ENCODE measurements at regions not wholly inside any gene's neighbourhood (a gene's known extent, or its start where the extent isn't known, plus 50 kb on each side); places are given as distances from the start of the nearest gene placed in this dataset.

- no peak for DNase-seq (ENCODE audit: low read depth, low spot score)
These were observed 95.4 kb downstream of the RMI2 start for GRCh38 chr16:11440657-11441012.

GRCh38 chr16:11445486-11445885 lies 100.2 kb downstream of the RMI2 start:
- DNase-seq (ENCODE audit: low read depth, low spot score) = no peak

- DNase-seq (ENCODE audit: low read depth, low spot score) = no peak
These were observed 101.4 kb downstream of the RMI2 start for GRCh38 chr16:11446566-11447119.

- no peak for DNase-seq (ENCODE audit: low read depth, low spot score)
These were observed 102.0 kb downstream of the RMI2 start for GRCh38 chr16:11447272-11447671.

- no peak for DNase-seq (ENCODE audit: low read depth, low spot score)
These were observed 102.6 kb downstream of the RMI2 start for GRCh38 chr16:11447836-11448235.

GRCh38 chr16:11448796-11449416 lies 103.6 kb downstream of the RMI2 start:
- DNase-seq (ENCODE audit: low read depth, low spot score) = no peak

- no peak for DNase-seq (ENCODE audit: low read depth, low spot score)
These were observed 104.5 kb downstream of the RMI2 start for GRCh38 chr16:11449716-11450115.

- no peak for DNase-seq (ENCODE audit: low read depth, low spot score)
These were observed 104.9 kb downstream of the RMI2 start for GRCh38 chr16:11450136-11450535.

GRCh38 chr16:11452298-11452697 lies 107.0 kb downstream of the RMI2 start:
- DNase-seq (ENCODE audit: low read depth, low spot score) = no peak

GRCh38 chr16:11452746-11453389 lies 107.6 kb downstream of the RMI2 start:
- no peak for DNase-seq (ENCODE audit: low read depth, low spot score)

GRCh38 chr16:11456741-11457140 lies 111.5 kb downstream of the RMI2 start:
- DNase-seq (ENCODE audit: low read depth, low spot score) = no peak

- no peak for DNase-seq (ENCODE audit: low read depth, low spot score)
These were observed 114.5 kb downstream of the RMI2 start for GRCh38 chr16:11459722-11460121.

GRCh38 chr16:11460820-11461594 lies 115.7 kb downstream of the RMI2 start:
- no peak for DNase-seq (ENCODE audit: low read depth, low spot score)

GRCh38 chr16:11461595-11461990 lies 116.3 kb downstream of the RMI2 start:
- no peak for DNase-seq (ENCODE audit: low read depth, low spot score)

GRCh38 chr16:11462036-11462435 lies 116.8 kb downstream of the RMI2 start:
- no peak for DNase-seq (ENCODE audit: low read depth, low spot score)

- DNase-seq (ENCODE audit: low read depth, low spot score) = no peak
These were observed 117.6 kb downstream of the RMI2 start for GRCh38 chr16:11462861-11463260.

- DNase-seq (ENCODE audit: low read depth, low spot score) = no peak
These were observed 119.0 kb downstream of the RMI2 start for GRCh38 chr16:11464241-11464640.

GRCh38 chr16:11465675-11466074 lies 120.4 kb downstream of the RMI2 start:
- DNase-seq (ENCODE audit: low read depth, low spot score) = no peak

GRCh38 chr16:11470676-11471415 lies 115.9 kb downstream of the LITAF start:
- no peak for DNase-seq (ENCODE audit: low read depth, low spot score)

GRCh38 chr16:11471548-11471947 lies 115.2 kb downstream of the LITAF start:
- DNase-seq (ENCODE audit: low read depth, low spot score) = no peak

- no peak for DNase-seq (ENCODE audit: low read depth, low spot score)
These were observed 114.3 kb downstream of the LITAF start for GRCh38 chr16:11472410-11472809.

- DNase-seq (ENCODE audit: low read depth, low spot score) = no peak
These were observed 113.9 kb downstream of the LITAF start for GRCh38 chr16:11472851-11473250.

All from brain pericyte (primary cell).